Heart left ventricle (tissue), 16 donors: ENCODE measurements at regions not wholly inside any gene's neighbourhood (a gene's known extent, or its start where the extent isn't known, plus 50 kb on each side); places are given as distances from the start of the nearest gene placed in this dataset.

Experiments used
- ATAC-seq, 4 donors: fragments of 200-7000 bp; cut with Tn5 transposase; one replicate each; pipeline ENCODE4 v1.9.1; 2020 to 2022; ENCODE audit warnings: moderate library complexity in 4 of 4, mild to moderate bottlenecking in 3 of 4, moderate number of reproducible peaks in 1 of 4
- DNase-seq, 5 donors: peaks; one replicate each; pipeline ENCODE4 v3.0.0-alpha.2; 2020
- H3K27ac ChIP-seq, 12 donors: fragments of 200-600 bp; sonication (generic) in 4 of 12; one replicate each; pipeline versions ENCODE4 v1.5.0 to v1.8.0; 2016 to 2022; ENCODE audit warnings: mild to moderate bottlenecking in 2 of 12
- H3K27me3 ChIP-seq, 9 donors: fragments of 200-600 bp; sonication (generic) in 2 of 9; one replicate each; pipeline versions ENCODE4 v1.5.1 to v1.8.0; 2016 to 2022; ENCODE audit warnings: mild to moderate bottlenecking in 3 of 9
- H3K36me3 ChIP-seq, 9 donors: fragments of 200-600 bp; sonication (generic) in 2 of 9; one replicate each; pipeline versions ENCODE4 v1.5.0 to v1.8.0; 2018 to 2022; ENCODE audit warnings: mild to moderate bottlenecking in 2 of 9
- H3K4me1 ChIP-seq, 12 donors: fragments of 200-600 bp; sonication (generic) in 4 of 12; one replicate each; pipeline versions ENCODE4 v1.5.0 to v1.8.0; 2016 to 2022; ENCODE audit warnings: mild to moderate bottlenecking in 3 of 12
- H3K4me3 ChIP-seq, 12 donors: fragments of 200-600 bp; sonication (generic) in 4 of 12; one replicate each; pipeline versions ENCODE4 v1.5.0 to v1.8.0; 2017 to 2022; ENCODE audit warnings: mild to moderate bottlenecking in 9 of 12, moderate library complexity in 4 of 12
- H3K9me3 ChIP-seq, 12 donors: fragments of 200-600 bp; sonication (generic) in 4 of 12; one replicate each; pipeline versions ENCODE4 v1.5.0 to v1.8.0; 2016 to 2022; ENCODE audit warnings: mild to moderate bottlenecking in 1 of 12
- POLR2A ChIP-seq, 2 donors: fragments of 450-650 bp; IDR thresholded peaks; one replicate each; pipeline ENCODE4 v1.6.1; 2017; ENCODE audit warnings: antibody characterized with exemption in 2 of 2, mild to moderate bottlenecking in 2 of 2, moderate library complexity in 2 of 2
- WGBS, 4 donors: extraction: QIAGEN DNeasy Blood & Tissue Kit in 2 of 4; methylation state at CpG; one replicate each; pipeline versions ENCODE4 v1.1.5 to v1.1.7; 2013 to 2018; 5-methylcytosine and 5-hydroxymethylcytosine counted together
- intact Hi-C, 10 donors: fragments of 100-400 bp; cut with DNase I; formaldehyde crosslinking; loops; one replicate each; pipeline versions ENCODE4 v1.11.1 to v1.14.2; 2022
- TF ChIP-seq, protein P1 (sequence below), 12 donors: fragments of 200-600 bp; sonication (generic) in 4 of 12; IDR thresholded peaks; one replicate each; pipeline versions ENCODE4 v1.5.0 to v1.8.0; 2018 to 2022; ENCODE audit warnings: antibody characterized with exemption in 12 of 12, mild to moderate bottlenecking in 5 of 12
- donor health status: ischemic (EF 13 %, LVEDD 7.1; RV severe dilation, severe dysfunction).
- donor health status: healthy with polysubstance abuse.
- donor health status: DM: no; HTN: yes; CAD: no.
- donor health status: DM: no; HTN: no; CAD: no.
- donor health status: ischemic (EF 25% LVEDD 6.9; RV normal size, moderate dysfunction).
- donor health status: ischemic (EF 25% LVEDD 5.7; RV mildly dilated, moderate dysfunction).
- donor health status: healthy.
- donor health status: DM: yes; HTN: yes; CAD: no.
- donor health status: ischemic (EF 35%, LVEDD 5.7; RV mildly dilated, moderate dysfunction).
- donor health status: nonischemic (EF 11% LVEDD 7.7; RV severe dilation, severe dysfunction).
- donor health status: DM: yes; HTN: yes; CAD: no.
- donor health status: PGD.
- donor health status: ischemic (EF 29% LVEDD 5.4; RV normal size, mild dysfunction).
- donor health status: nonischemic (EF 23%, LVEDD 6.1; RV moderate dilation, normal function).

GRCh38 chr16:16798504-16798903, 419.6 kb downstream of the NPIPA7 start:
- intact Hi-C loops, result no loop called here
- H3K36me3 ChIP-seq, result no peaks in the 10 kb centered on the region
- peaks cover 0 to 3% (median 0%) of the 10 kb centered on the region in 12 donors for H3K9me3 ChIP-seq
- no peak for DNase-seq
- ATAC-seq, result no peak
- H3K27me3 ChIP-seq, result no peaks in the 10 kb centered on the region
- H3K27ac ChIP-seq, result no peak overlapping the region
- no peaks in the 10 kb centered on the region for H3K4me1 ChIP-seq
- TF ChIP-seq, protein P1, sequence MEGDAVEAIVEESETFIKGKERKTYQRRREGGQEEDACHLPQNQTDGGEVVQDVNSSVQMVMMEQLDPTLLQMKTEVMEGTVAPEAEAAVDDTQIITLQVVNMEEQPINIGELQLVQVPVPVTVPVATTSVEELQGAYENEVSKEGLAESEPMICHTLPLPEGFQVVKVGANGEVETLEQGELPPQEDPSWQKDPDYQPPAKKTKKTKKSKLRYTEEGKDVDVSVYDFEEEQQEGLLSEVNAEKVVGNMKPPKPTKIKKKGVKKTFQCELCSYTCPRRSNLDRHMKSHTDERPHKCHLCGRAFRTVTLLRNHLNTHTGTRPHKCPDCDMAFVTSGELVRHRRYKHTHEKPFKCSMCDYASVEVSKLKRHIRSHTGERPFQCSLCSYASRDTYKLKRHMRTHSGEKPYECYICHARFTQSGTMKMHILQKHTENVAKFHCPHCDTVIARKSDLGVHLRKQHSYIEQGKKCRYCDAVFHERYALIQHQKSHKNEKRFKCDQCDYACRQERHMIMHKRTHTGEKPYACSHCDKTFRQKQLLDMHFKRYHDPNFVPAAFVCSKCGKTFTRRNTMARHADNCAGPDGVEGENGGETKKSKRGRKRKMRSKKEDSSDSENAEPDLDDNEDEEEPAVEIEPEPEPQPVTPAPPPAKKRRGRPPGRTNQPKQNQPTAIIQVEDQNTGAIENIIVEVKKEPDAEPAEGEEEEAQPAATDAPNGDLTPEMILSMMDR (IDR thresholded peaks at IDR 0.05), result no peak
- no peak for TF ChIP-seq POLR2A (IDR thresholded peaks at IDR 0.05)
- H3K4me3 ChIP-seq, result no peak overlapping the region

DNA sequence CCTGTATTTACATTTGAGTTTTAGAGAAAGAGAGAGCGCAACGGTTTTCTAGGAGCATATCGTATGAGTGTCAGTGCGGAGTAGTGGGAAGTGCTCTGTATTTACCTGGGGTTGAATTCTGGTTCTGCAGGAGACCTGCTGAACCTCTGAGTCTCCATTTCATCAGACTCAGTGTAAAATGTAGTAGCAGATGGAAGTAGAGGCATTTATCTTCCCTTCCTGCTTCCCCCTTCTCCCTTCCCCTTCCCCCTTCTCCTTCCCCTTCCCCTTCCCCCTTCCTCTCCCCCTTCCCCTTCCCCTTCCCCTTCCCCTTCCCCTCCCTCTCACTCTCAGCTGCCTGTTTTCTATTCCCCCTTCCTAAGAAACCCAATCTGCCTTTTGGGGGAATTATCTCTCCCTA, 426.9 kb downstream of the NPIPA7 start:
- Histone ChIP-seq H3K4me1 (no peaks in the 10 kb centered on the region), H3K27me3 (no peaks in the 10 kb centered on the region), H3K36me3 (no peaks in the 10 kb centered on the region), H3K4me3 (no peak overlapping the region), H3K9me3 (peaks cover 0 to 11% (median 0%) of the 10 kb centered on the region in 12 donors), H3K27ac (no peak overlapping the region)
- DNase-seq, result no peak
- no peak for ATAC-seq
- WGBS, 4 donors, result 85 to 92% (median 90%) methylated on average over 4 of the region's 4 CpGs
- TF ChIP-seq, protein P1 (IDR thresholded peaks at IDR 0.05), result no peak
- no peak for TF ChIP-seq POLR2A (IDR thresholded peaks at IDR 0.05)
- intact Hi-C loops, result no loop called here

GRCh38 chr16:16815641-16816040, 436.7 kb downstream of the NPIPA7 start:
- no peaks in the 10 kb centered on the region for H3K4me1 ChIP-seq
- TF ChIP-seq, protein P1 (IDR thresholded peaks at IDR 0.05), result no peak
- TF ChIP-seq POLR2A (IDR thresholded peaks at IDR 0.05), result no peak
- no peak overlapping the region for H3K4me3 ChIP-seq
- H3K9me3 ChIP-seq, result peaks cover 0 to 11% (median 0%) of the 10 kb centered on the region in 12 donors
- H3K27ac ChIP-seq, result no peak overlapping the region
- ATAC-seq (no peak), DNase-seq (no peak)
- H3K27me3 ChIP-seq, result peaks cover 0 to 3% (median 0%) of the 10 kb centered on the region in 9 donors
- intact Hi-C loops, result no loop called here
- no peaks in the 10 kb centered on the region for H3K36me3 ChIP-seq
- WGBS, 4 donors, result 78 to 85% (median 81%) methylated on average over 2 of the region's 2 CpGs

DNA sequence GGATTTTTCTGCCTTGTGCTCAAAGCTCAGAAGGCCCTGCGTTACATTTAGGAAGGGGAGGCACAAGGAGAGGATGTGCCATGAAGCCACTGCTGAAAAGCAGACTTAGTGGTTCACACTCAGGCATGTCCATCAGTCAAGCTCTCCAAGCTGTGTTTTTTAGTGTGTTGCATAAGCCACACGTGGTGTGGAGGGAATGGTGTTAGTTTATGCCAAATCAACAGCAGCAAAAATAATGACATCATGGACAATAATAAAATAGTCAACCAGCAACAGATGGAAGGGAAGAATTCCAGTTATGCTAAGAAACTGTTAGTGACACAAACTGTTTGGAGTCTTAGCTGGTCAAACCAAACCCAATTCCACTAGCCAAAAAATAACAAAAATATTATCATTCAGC, 438.3 kb downstream of the NPIPA7 start:
- peak overlapping the region in 2 of 12 donors; percentile 13 to 39 for H3K27ac ChIP-seq
- WGBS, 4 donors, result 43 to 55% (median 51%) methylated on average over 2 of the region's 2 CpGs
- no peak overlapping the region for H3K4me3 ChIP-seq
- ATAC-seq (peak in 2 of 4 donors; percentile 50 to 74), DNase-seq (no peak)
- H3K27me3 ChIP-seq, result peaks cover 0 to 3% (median 0%) of the 10 kb centered on the region in 9 donors
- peaks cover 0 to 16% (median 4%) of the 10 kb centered on the region in 12 donors for H3K9me3 ChIP-seq
- TF ChIP-seq POLR2A (IDR thresholded peaks at IDR 0.05), result no peak
- TF ChIP-seq, protein P1 (IDR thresholded peaks at IDR 0.05), result no peak
- H3K36me3 ChIP-seq, result no peaks in the 10 kb centered on the region
- no peaks in the 10 kb centered on the region for H3K4me1 ChIP-seq
- intact Hi-C loops, result no loop called here
